ENCODE measurements at regions not wholly inside any gene's neighbourhood (a gene's known extent, or its start where the extent isn't known, plus 50 kb on each side); places are given as distances from the start of the nearest gene placed in this dataset.

- no peak overlapping the region for H3K4me3 ChIP-seq (ENCODE audit: low read depth, low read length)
- no peaks in the 10 kb centered on the region for H3K36me3 ChIP-seq (ENCODE audit: control insufficient read depth, insufficient read depth, low read length)
- no peaks in the 10 kb centered on the region for H3K4me1 ChIP-seq (ENCODE audit: control insufficient read depth, insufficient read depth, low read length)
- no peak overlapping the region for H3K27ac ChIP-seq (ENCODE audit: low read depth, low read length)
- no peaks in the 10 kb centered on the region for H3K9me3 ChIP-seq (ENCODE audit: control insufficient read depth, insufficient read depth, low read depth, low read length)
- H3K27me3 ChIP-seq (ENCODE audit: control insufficient read depth, insufficient read depth, low read length) = no peaks in the 10 kb centered on the region
- H3K9ac ChIP-seq (ENCODE audit: low read length) = no peak overlapping the region
These were observed 650.6 kb upstream of the NUDT12 start for GRCh38 chr5:104213216-104213615.

- no peak overlapping the region for H3K4me3 ChIP-seq (ENCODE audit: low read depth, low read length)
- no peak overlapping the region for H3K9ac ChIP-seq (ENCODE audit: low read length)
- no peaks in the 10 kb centered on the region for H3K27me3 ChIP-seq (ENCODE audit: control insufficient read depth, insufficient read depth, low read length)
- no peak overlapping the region for H3K27ac ChIP-seq (ENCODE audit: low read depth, low read length)
- H3K4me1 ChIP-seq (ENCODE audit: control insufficient read depth, insufficient read depth, low read length) = peaks cover 8% of the 10 kb centered on the region; the same call in 1 of the 2 replicates
- H3K36me3 ChIP-seq (ENCODE audit: control insufficient read depth, insufficient read depth, low read length) = no peaks in the 10 kb centered on the region
- no peaks in the 10 kb centered on the region for H3K9me3 ChIP-seq (ENCODE audit: control insufficient read depth, insufficient read depth, low read depth, low read length)
These were observed 637.2 kb upstream of the NUDT12 start for GRCh38 chr5:104199771-104200170.

- Histone ChIP-seq H3K9me3 (ENCODE audit: control insufficient read depth, insufficient read depth, low read depth, low read length) (no peaks in the 10 kb centered on the region), H3K27ac (ENCODE audit: low read depth, low read length) (no peak overlapping the region), H3K27me3 (ENCODE audit: control insufficient read depth, insufficient read depth, low read length) (no peaks in the 10 kb centered on the region), H3K9ac (ENCODE audit: low read length) (no peak overlapping the region), H3K4me3 (ENCODE audit: low read depth, low read length) (no peak overlapping the region), H3K36me3 (ENCODE audit: control insufficient read depth, insufficient read depth, low read length) (no peaks in the 10 kb centered on the region), H3K4me1 (ENCODE audit: control insufficient read depth, insufficient read depth, low read length) (peaks cover 8% of the 10 kb centered on the region; the same call in 1 of the 2 replicates)
These were observed 635.6 kb upstream of the NUDT12 start for GRCh38 chr5:104198156-104198555.

- Histone ChIP-seq H3K36me3 (ENCODE audit: control insufficient read depth, insufficient read depth, low read length) (no peaks in the 10 kb centered on the region), H3K4me1 (ENCODE audit: control insufficient read depth, insufficient read depth, low read length) (peaks cover 2% of the 10 kb centered on the region; the same call in 1 of the 2 replicates), H3K27ac (ENCODE audit: low read depth, low read length) (no peak overlapping the region), H3K27me3 (ENCODE audit: control insufficient read depth, insufficient read depth, low read length) (no peaks in the 10 kb centered on the region), H3K9me3 (ENCODE audit: control insufficient read depth, insufficient read depth, low read depth, low read length) (peaks cover 35% of the 10 kb centered on the region), H3K4me3 (ENCODE audit: low read depth, low read length) (no peak overlapping the region), H3K9ac (ENCODE audit: low read length) (no peak overlapping the region)
These were observed 627.3 kb upstream of the NUDT12 start for GRCh38 chr5:104189909-104190308.

- H3K9ac ChIP-seq (ENCODE audit: low read length) = no peak overlapping the region
- no peaks in the 10 kb centered on the region for H3K27me3 ChIP-seq (ENCODE audit: control insufficient read depth, insufficient read depth, low read length)
- no peaks in the 10 kb centered on the region for H3K36me3 ChIP-seq (ENCODE audit: control insufficient read depth, insufficient read depth, low read length)
- H3K9me3 ChIP-seq (ENCODE audit: control insufficient read depth, insufficient read depth, low read depth, low read length) = peaks cover 37% of the 10 kb centered on the region
- H3K4me1 ChIP-seq (ENCODE audit: control insufficient read depth, insufficient read depth, low read length) = no peaks in the 10 kb centered on the region
- no peak overlapping the region for H3K4me3 ChIP-seq (ENCODE audit: low read depth, low read length)
- H3K27ac ChIP-seq (ENCODE audit: low read depth, low read length) = no peak overlapping the region
These were observed 626.4 kb upstream of the NUDT12 start for GRCh38 chr5:104189031-104189430.

GRCh38 chr5:104187656-104188055 is 625.1 kb upstream of the NUDT12 start:
- H3K4me1 ChIP-seq (ENCODE audit: control insufficient read depth, insufficient read depth, low read length) = no peaks in the 10 kb centered on the region
- no peak overlapping the region for H3K4me3 ChIP-seq (ENCODE audit: low read depth, low read length)
- H3K9ac ChIP-seq (ENCODE audit: low read length) = no peak overlapping the region
- H3K9me3 ChIP-seq (ENCODE audit: control insufficient read depth, insufficient read depth, low read depth, low read length) = peaks cover 44% of the 10 kb centered on the region
- no peak overlapping the region for H3K27ac ChIP-seq (ENCODE audit: low read depth, low read length)
- no peaks in the 10 kb centered on the region for H3K36me3 ChIP-seq (ENCODE audit: control insufficient read depth, insufficient read depth, low read length)
- H3K27me3 ChIP-seq (ENCODE audit: control insufficient read depth, insufficient read depth, low read length) = no peaks in the 10 kb centered on the region

GRCh38 chr5:104186510-104186909 is 623.9 kb upstream of the NUDT12 start:
- Histone ChIP-seq H3K4me1 (ENCODE audit: control insufficient read depth, insufficient read depth, low read length) (no peaks in the 10 kb centered on the region), H3K27me3 (ENCODE audit: control insufficient read depth, insufficient read depth, low read length) (no peaks in the 10 kb centered on the region), H3K27ac (ENCODE audit: low read depth, low read length) (no peak overlapping the region), H3K4me3 (ENCODE audit: low read depth, low read length) (no peak overlapping the region), H3K9me3 (ENCODE audit: control insufficient read depth, insufficient read depth, low read depth, low read length) (peaks cover 48% of the 10 kb centered on the region), H3K36me3 (ENCODE audit: control insufficient read depth, insufficient read depth, low read length) (no peaks in the 10 kb centered on the region), H3K9ac (ENCODE audit: low read length) (no peak overlapping the region)

GRCh38 chr5:104186100-104186499 is 623.5 kb upstream of the NUDT12 start:
- peaks cover 52% of the 10 kb centered on the region for H3K9me3 ChIP-seq (ENCODE audit: control insufficient read depth, insufficient read depth, low read depth, low read length)
- no peak overlapping the region for H3K9ac ChIP-seq (ENCODE audit: low read length)
- H3K4me1 ChIP-seq (ENCODE audit: control insufficient read depth, insufficient read depth, low read length) = no peaks in the 10 kb centered on the region
- H3K27ac ChIP-seq (ENCODE audit: low read depth, low read length) = no peak overlapping the region
- no peaks in the 10 kb centered on the region for H3K36me3 ChIP-seq (ENCODE audit: control insufficient read depth, insufficient read depth, low read length)
- H3K27me3 ChIP-seq (ENCODE audit: control insufficient read depth, insufficient read depth, low read length) = no peaks in the 10 kb centered on the region
- H3K4me3 ChIP-seq (ENCODE audit: low read depth, low read length) = no peak overlapping the region

GRCh38 chr5:104184264-104184663 is 621.7 kb upstream of the NUDT12 start:
- Histone ChIP-seq H3K9me3 (ENCODE audit: control insufficient read depth, insufficient read depth, low read depth, low read length) (peaks cover 71% of the 10 kb centered on the region), H3K4me1 (ENCODE audit: control insufficient read depth, insufficient read depth, low read length) (no peaks in the 10 kb centered on the region), H3K36me3 (ENCODE audit: control insufficient read depth, insufficient read depth, low read length) (no peaks in the 10 kb centered on the region), H3K27ac (ENCODE audit: low read depth, low read length) (no peak overlapping the region), H3K9ac (ENCODE audit: low read length) (no peak overlapping the region), H3K27me3 (ENCODE audit: control insufficient read depth, insufficient read depth, low read length) (no peaks in the 10 kb centered on the region), H3K4me3 (ENCODE audit: low read depth, low read length) (no peak overlapping the region)

GRCh38 chr5:104178829-104179456 is 616.4 kb upstream of the NUDT12 start:
- H3K36me3 ChIP-seq (ENCODE audit: control insufficient read depth, insufficient read depth, low read length) = no peaks in the 10 kb centered on the region
- no peaks in the 10 kb centered on the region for H3K27me3 ChIP-seq (ENCODE audit: control insufficient read depth, insufficient read depth, low read length)
- H3K9me3 ChIP-seq (ENCODE audit: control insufficient read depth, insufficient read depth, low read depth, low read length) = peaks cover 45% of the 10 kb centered on the region
- H3K27ac ChIP-seq (ENCODE audit: low read depth, low read length) = no peak overlapping the region
- H3K4me3 ChIP-seq (ENCODE audit: low read depth, low read length) = no peak overlapping the region
- no peaks in the 10 kb centered on the region for H3K4me1 ChIP-seq (ENCODE audit: control insufficient read depth, insufficient read depth, low read length)
- H3K9ac ChIP-seq (ENCODE audit: low read length) = no peak overlapping the region

- Histone ChIP-seq H3K9me3 (ENCODE audit: control insufficient read depth, insufficient read depth, low read depth, low read length) (peaks cover 42% of the 10 kb centered on the region), H3K27ac (ENCODE audit: low read depth, low read length) (no peak overlapping the region), H3K9ac (ENCODE audit: low read length) (no peak overlapping the region), H3K4me1 (ENCODE audit: control insufficient read depth, insufficient read depth, low read length) (no peaks in the 10 kb centered on the region), H3K27me3 (ENCODE audit: control insufficient read depth, insufficient read depth, low read length) (no peaks in the 10 kb centered on the region), H3K36me3 (ENCODE audit: control insufficient read depth, insufficient read depth, low read length) (no peaks in the 10 kb centered on the region), H3K4me3 (ENCODE audit: low read depth, low read length) (no peak overlapping the region)
These were observed 615.5 kb upstream of the NUDT12 start for GRCh38 chr5:104178066-104178465.

Data from HUES6 (cell line).